Fibroblast of skin of right quadriceps (primary cell): ENCODE measurements at regions not wholly inside any gene's neighbourhood (a gene's known extent, or its start where the extent isn't known, plus 50 kb on each side); places are given as distances from the start of the nearest gene placed in this dataset.

Experiments used
- DNase-seq: peaks from one replicate; pipeline ENCODE4 v3.0.0-alpha.2; 2013

- no peak for DNase-seq
Observed at GRCh38 chr11:131056036-131056435, 139.8 kb upstream of the SNX19 start.

- DNase-seq: no peak
Observed at GRCh38 chr11:131063638-131064037, 147.4 kb upstream of the SNX19 start.

GRCh38 chr11:131064373-131064991 is 148.2 kb upstream of the SNX19 start:
- peak; percentile 73 for DNase-seq

GRCh38 chr11:131065435-131066413 is 149.4 kb upstream of the SNX19 start:
- DNase-seq: no peak

- no peak for DNase-seq
Observed at GRCh38 chr11:131066551-131066950, 150.3 kb upstream of the SNX19 start.

- no peak for DNase-seq
Observed at GRCh38 chr11:131070365-131070764, 154.1 kb upstream of the SNX19 start.

GRCh38 chr11:131073167-131073566 is 156.9 kb upstream of the SNX19 start:
- DNase-seq: peak; percentile 39

- DNase-seq: no peak
Observed at GRCh38 chr11:131074573-131074972, 158.3 kb upstream of the SNX19 start.

GRCh38 chr11:131077340-131077739 is 161.1 kb upstream of the SNX19 start:
- DNase-seq: peak; percentile 71

GRCh38 chr11:131079036-131079435 is 162.8 kb upstream of the SNX19 start:
- peak; percentile 14 for DNase-seq

- no peak for DNase-seq
Observed at GRCh38 chr11:131089727-131090245, 173.5 kb upstream of the SNX19 start.

GRCh38 chr11:131092469-131092868 is 176.2 kb upstream of the SNX19 start:
- DNase-seq: no peak

GRCh38 chr11:131094827-131095226 is 178.5 kb upstream of the SNX19 start:
- DNase-seq: no peak

GRCh38 chr11:131095511-131096185 is 179.4 kb upstream of the SNX19 start:
- no peak for DNase-seq

GRCh38 chr11:131099013-131099412 is 182.7 kb upstream of the SNX19 start:
- DNase-seq: peak; percentile 33

- no peak for DNase-seq
Observed at GRCh38 chr11:131099746-131100145, 183.5 kb upstream of the SNX19 start.

- peak; percentile 11 for DNase-seq
Observed at GRCh38 chr11:131108760-131109159, 192.5 kb upstream of the SNX19 start.

GRCh38 chr11:131109257-131109656 is 193.0 kb upstream of the SNX19 start:
- DNase-seq: peak; percentile 61

- DNase-seq: no peak
Observed at GRCh38 chr11:131109790-131110189, 193.5 kb upstream of the SNX19 start.

- DNase-seq: no peak
Observed at GRCh38 chr11:131111775-131112174, 195.5 kb upstream of the SNX19 start.

GRCh38 chr11:131118247-131118646 is 202.0 kb upstream of the SNX19 start:
- no peak for DNase-seq

GRCh38 chr11:131121426-131122333 is 205.4 kb upstream of the SNX19 start:
- DNase-seq: no peak
